NCI-H187 (cell line): ENCODE measurements at regions not wholly inside any gene's neighbourhood (a gene's known extent, or its start where the extent isn't known, plus 50 kb on each side); places are given as distances from the start of the nearest gene placed in this dataset.

ENCODE experiments used
- DNase-seq, 2 experiments: peaks; one replicate each; lab custom pipeline; 2025; lab: John Stamatoyannopoulos, UW

- no peak for DNase-seq
Observed at GRCh38 chr9:30673132-30673531, 1711.3 kb upstream of the ACO1 start.

GRCh38 chr9:30676651-30677050 lies 1707.8 kb upstream of the ACO1 start:
- DNase-seq, result no peak

- DNase-seq, result no peak
Observed at GRCh38 chr9:30677221-30677620, 1707.2 kb upstream of the ACO1 start.

GRCh38 chr9:30688801-30689200 lies 1695.6 kb upstream of the ACO1 start:
- DNase-seq, result no peak

- DNase-seq, result no peak
Observed at GRCh38 chr9:30697958-30698357, 1686.5 kb upstream of the ACO1 start.

- no peak for DNase-seq
Observed at GRCh38 chr9:30711591-30711990, 1672.9 kb upstream of the ACO1 start.

GRCh38 chr9:30713243-30713642 lies 1671.2 kb upstream of the ACO1 start:
- DNase-seq, result no peak

GRCh38 chr9:30714389-30714788 lies 1670.1 kb upstream of the ACO1 start:
- no peak for DNase-seq

GRCh38 chr9:30718483-30718882 lies 1666.0 kb upstream of the ACO1 start:
- no peak for DNase-seq

- DNase-seq, result no peak
Observed at GRCh38 chr9:30722065-30722464, 1662.4 kb upstream of the ACO1 start.

- DNase-seq, result no peak
Observed at GRCh38 chr9:30723656-30724055, 1660.8 kb upstream of the ACO1 start.

- no peak for DNase-seq
Observed at GRCh38 chr9:30732060-30732459, 1652.4 kb upstream of the ACO1 start.

- DNase-seq, result no peak
Observed at GRCh38 chr9:30744871-30745270, 1639.6 kb upstream of the ACO1 start.

GRCh38 chr9:30746589-30746988 lies 1637.9 kb upstream of the ACO1 start:
- DNase-seq, result no peak

GRCh38 chr9:30757723-30758122 lies 1626.7 kb upstream of the ACO1 start:
- DNase-seq, result no peak

GRCh38 chr9:30758726-30759446 lies 1625.6 kb upstream of the ACO1 start:
- no peak for DNase-seq

- no peak for DNase-seq
Observed at GRCh38 chr9:30765318-30765717, 1619.1 kb upstream of the ACO1 start.

GRCh38 chr9:30771163-30771708 lies 1613.2 kb upstream of the ACO1 start:
- DNase-seq, result no peak

- DNase-seq, result no peak
Observed at GRCh38 chr9:30771760-30772159, 1612.7 kb upstream of the ACO1 start.

GRCh38 chr9:30773427-30773826 lies 1611.0 kb upstream of the ACO1 start:
- no peak for DNase-seq

- no peak for DNase-seq
Observed at GRCh38 chr9:30774326-30774725, 1610.1 kb upstream of the ACO1 start.

- DNase-seq, result no peak
Observed at GRCh38 chr9:30775236-30775635, 1609.2 kb upstream of the ACO1 start.

- no peak for DNase-seq
Observed at GRCh38 chr9:30796764-30797163, 1587.7 kb upstream of the ACO1 start.

GRCh38 chr9:30799527-30800101 lies 1584.8 kb upstream of the ACO1 start:
- DNase-seq, result no peak
